A673 (cell line): ENCODE measurements at regions not wholly inside any gene's neighbourhood (a gene's known extent, or its start where the extent isn't known, plus 50 kb on each side); places are given as distances from the start of the nearest gene placed in this dataset.

Source experiments
- BruUV-seq: library from RNA; stranded (reverse); fragments of 400-500 nt; replicated peaks from 2 replicates; lab custom pipeline; 2021; lab: Mats Ljungman, UMichigan
- CTCF ChIA-PET: fragments of 300-600 bp; sonication (Branson Sonifier 250); formaldehyde crosslinking; loops from one replicate; lab custom pipeline; 2022; ENCODE audit warnings: antibody characterized with exemption; lab: Charles Lee
- POLR2A ChIA-PET: fragments of 300-600 bp; sonication (Branson Sonifier 250); formaldehyde crosslinking; loops from one replicate; lab custom pipeline; 2022; ENCODE audit warnings: antibody characterized with exemption; ENCODE audit not compliant: low non-redundant PET; lab: Charles Lee
- DNase-seq: peaks from one replicate; pipeline ENCODE4 v3.0.0-alpha.2; 2015; ENCODE audit warnings: low spot score
- H3K27ac ChIP-seq: fragments of 200-600 bp; sonication (generic); 2 replicates; pipeline ENCODE4 v1.5.1; 2016; ENCODE audit warnings: mixed run types, low read depth, mild to moderate bottlenecking, mixed read lengths, antibody characterized with exemption, low read length; ENCODE audit not compliant: poor library complexity, severe bottlenecking
- H3K27me3 ChIP-seq: fragments of 200-600 bp; sonication (generic); replicated peaks from 2 replicates; pipeline ENCODE4 v1.6.1; 2017; ENCODE audit warnings: mixed run types, low read depth, mild to moderate bottlenecking, mixed read lengths, antibody characterized with exemption, low read length; ENCODE audit not compliant: insufficient read depth, poor library complexity
- H3K36me3 ChIP-seq: fragments of 200-600 bp; sonication (generic); 2 replicates; pipeline ENCODE4 v1.6.1; 2016; ENCODE audit warnings: mixed run types, mild to moderate bottlenecking, mixed read lengths, antibody characterized with exemption, low read length; ENCODE audit not compliant: insufficient read depth, poor library complexity, severe bottlenecking
- H3K4me1 ChIP-seq: fragments of 200-600 bp; sonication (generic); 2 replicates; pipeline ENCODE4 v1.6.1; 2017; ENCODE audit warnings: mixed run types, mild to moderate bottlenecking, mixed read lengths, antibody characterized with exemption, low read length; ENCODE audit not compliant: insufficient read depth, poor library complexity, severe bottlenecking
- H3K4me3 ChIP-seq: fragments of 200-600 bp; sonication (generic); 2 replicates; pipeline ENCODE4 v1.5.1; 2016; ENCODE audit warnings: low read depth, mixed run types, mild to moderate bottlenecking, mixed read lengths, low read length; ENCODE audit not compliant: poor library complexity, severe bottlenecking
- H3K9me3 ChIP-seq: fragments of 200-600 bp; sonication (generic); 2 replicates; pipeline ENCODE4 v1.6.1; 2016; ENCODE audit warnings: mixed run types, low read depth, mild to moderate bottlenecking, mixed read lengths, antibody characterized with exemption, low read length; ENCODE audit not compliant: poor library complexity, severe bottlenecking
- EZH2 ChIP-seq: fragments of 200-600 bp; sonication (generic); IDR thresholded peaks from 2 replicates; pipeline ENCODE4 v1.6.1; 2017; ENCODE audit warnings: borderline replicate concordance, low read depth, mild to moderate bottlenecking, mixed read lengths, antibody characterized with exemption, low read length; ENCODE audit not compliant: poor library complexity, severe bottlenecking
- intact Hi-C: fragments of 100-400 bp; cut with micrococcal nuclease; formaldehyde crosslinking; loops from one replicate; pipeline ENCODE4 v1.10.0; 2022; ENCODE audit not compliant: unreplicated experiment
- TF ChIP-seq, protein P1 (sequence below): fragments of 300-800, 200-600 bp; sonication (generic); conservative IDR thresholded peaks from 2 replicates; pipeline ENCODE4 v1.5.1; 2017; ENCODE audit warnings: low read depth, mild to moderate bottlenecking, antibody characterized with exemption, low read length, moderate library complexity, mixed read lengths

DNA sequence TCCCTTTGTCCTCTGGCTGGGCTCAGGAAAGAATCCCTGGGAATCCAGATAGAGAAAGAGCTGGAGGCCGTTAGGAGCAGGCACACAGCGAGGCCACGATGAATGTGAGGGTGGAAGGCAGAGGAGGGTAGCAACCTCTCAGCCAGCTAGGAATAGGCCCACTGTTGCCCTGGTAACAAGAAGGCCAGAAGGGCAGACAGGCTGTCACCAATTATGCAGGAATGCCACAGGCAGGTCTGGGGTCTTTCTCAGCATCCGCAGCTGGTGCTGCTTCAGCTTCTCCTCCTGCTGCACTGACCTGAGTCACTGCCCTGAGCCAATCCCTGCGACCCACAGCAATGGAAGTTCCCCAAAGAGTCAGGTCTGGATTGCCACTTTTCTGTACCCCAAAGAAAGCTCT lies 62.8 kb upstream of the C3orf80 start:
- no peak for DNase-seq
- TF ChIP-seq, protein P1, sequence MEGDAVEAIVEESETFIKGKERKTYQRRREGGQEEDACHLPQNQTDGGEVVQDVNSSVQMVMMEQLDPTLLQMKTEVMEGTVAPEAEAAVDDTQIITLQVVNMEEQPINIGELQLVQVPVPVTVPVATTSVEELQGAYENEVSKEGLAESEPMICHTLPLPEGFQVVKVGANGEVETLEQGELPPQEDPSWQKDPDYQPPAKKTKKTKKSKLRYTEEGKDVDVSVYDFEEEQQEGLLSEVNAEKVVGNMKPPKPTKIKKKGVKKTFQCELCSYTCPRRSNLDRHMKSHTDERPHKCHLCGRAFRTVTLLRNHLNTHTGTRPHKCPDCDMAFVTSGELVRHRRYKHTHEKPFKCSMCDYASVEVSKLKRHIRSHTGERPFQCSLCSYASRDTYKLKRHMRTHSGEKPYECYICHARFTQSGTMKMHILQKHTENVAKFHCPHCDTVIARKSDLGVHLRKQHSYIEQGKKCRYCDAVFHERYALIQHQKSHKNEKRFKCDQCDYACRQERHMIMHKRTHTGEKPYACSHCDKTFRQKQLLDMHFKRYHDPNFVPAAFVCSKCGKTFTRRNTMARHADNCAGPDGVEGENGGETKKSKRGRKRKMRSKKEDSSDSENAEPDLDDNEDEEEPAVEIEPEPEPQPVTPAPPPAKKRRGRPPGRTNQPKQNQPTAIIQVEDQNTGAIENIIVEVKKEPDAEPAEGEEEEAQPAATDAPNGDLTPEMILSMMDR = no peak
- TF ChIP-seq EZH2 = no peak
- BruUV-seq = no TSS peak
- Histone ChIP-seq H3K4me1 (no peaks in the 10 kb centered on the region), H3K27ac (no peak overlapping the region), H3K27me3 (peaks cover 4% of the 10 kb centered on the region), H3K4me3 (no peak overlapping the region), H3K9me3 (no peaks in the 10 kb centered on the region), H3K36me3 (no peaks in the 10 kb centered on the region)
- CTCF ChIA-PET = interaction anchor here (1.0 to 1.5 kb wide), 2 partner anchors 30 to 180 kb away, joined by 7 read pairs; no protein-coding TSS in a partner anchor
- intact Hi-C loops = loop anchor here (5.0 kb wide), 2 partner anchors 250 to 325 kb away; no protein-coding TSS in a partner anchor
- POLR2A ChIA-PET = no interaction called here

DNA sequence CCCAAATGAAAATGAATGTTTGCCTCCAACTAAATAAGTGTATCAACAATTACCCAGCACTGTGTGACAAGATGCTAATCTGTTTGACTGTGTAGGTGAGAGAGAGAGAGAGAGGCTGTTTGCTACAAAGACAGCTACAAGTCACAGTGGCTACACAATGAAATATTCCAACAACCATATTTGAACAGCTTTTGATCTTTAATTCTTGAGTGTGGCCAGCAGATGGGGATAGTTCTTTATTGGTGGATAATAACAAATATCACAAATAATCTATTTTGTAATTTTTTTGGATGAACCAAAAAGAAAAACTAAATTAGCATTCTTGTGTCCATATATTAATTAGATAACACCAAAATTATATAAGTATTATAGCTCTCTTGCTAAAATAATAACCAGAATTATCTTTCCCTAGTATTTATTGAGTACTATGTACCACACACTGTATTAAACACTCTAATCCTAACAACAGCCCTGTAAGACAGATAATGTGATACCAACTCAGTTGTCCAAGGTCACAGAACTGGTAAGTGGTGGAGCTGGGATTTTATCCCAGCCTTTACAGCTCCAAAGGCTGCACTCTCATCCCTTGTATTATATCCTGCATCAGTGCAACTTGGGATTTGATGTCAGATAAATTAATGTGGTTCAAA lies 61.9 kb upstream of the C3orf80 start:
- H3K27me3 ChIP-seq = peaks cover 4% of the 10 kb centered on the region
- POLR2A ChIA-PET = no interaction called here
- no peaks in the 10 kb centered on the region for H3K36me3 ChIP-seq
- H3K4me1 ChIP-seq = no peaks in the 10 kb centered on the region
- H3K27ac ChIP-seq = no peak overlapping the region
- intact Hi-C loops = loop anchor here (1.0 to 5.0 kb wide), 3 partner anchors 180 to 324 kb away; no protein-coding TSS in a partner anchor
- no TSS peak for BruUV-seq
- no peak for TF ChIP-seq EZH2
- TF ChIP-seq, protein P1 = peak; percentile 64
- H3K4me3 ChIP-seq = no peak overlapping the region
- DNase-seq = peak; percentile 48
- H3K9me3 ChIP-seq = no peaks in the 10 kb centered on the region
- CTCF ChIA-PET = interaction anchor here (0.8 to 1.5 kb wide), 4 partner anchors 25 to 179 kb away, joined by 4 to 7 read pairs (median 6); no protein-coding TSS in a partner anchor

GRCh38 chr3:160168246-160168645 lies 57.0 kb upstream of the C3orf80 start:
- Histone ChIP-seq H3K36me3 (no peaks in the 10 kb centered on the region), H3K9me3 (no peaks in the 10 kb centered on the region), H3K27me3 (no peaks in the 10 kb centered on the region), H3K27ac (no peak overlapping the region), H3K4me1 (no peaks in the 10 kb centered on the region), H3K4me3 (no peak overlapping the region)
- no TSS peak for BruUV-seq
- intact Hi-C loops = no loop called here
- TF ChIP-seq, protein P1 = no peak
- no peak for TF ChIP-seq EZH2
- ChIA-PET POLR2A (no interaction called here), CTCF (no interaction called here)
- DNase-seq = no peak
